Right atrium auricular region (tissue), 2 donors: ENCODE measurements at regions not wholly inside any gene's neighbourhood (a gene's known extent, or its start where the extent isn't known, plus 50 kb on each side); places are given as distances from the start of the nearest gene placed in this dataset.

Source experiments
- DNase-seq: peaks from one replicate; pipeline ENCODE4 v3.0.0-alpha.2; 2019; ENCODE audit warnings: low spot score
- H3K27ac ChIP-seq, 2 donors: fragments of 200-600 bp; sonication (generic); 1 replicate in 1 of 2; 2 replicates in 1 of 2; pipeline ENCODE4 v1.5.1; 2016 to 2019
- H3K27me3 ChIP-seq, 2 donors: fragments of 200-600 bp; sonication (generic); one replicate each; pipeline versions ENCODE4 v1.5.1 to v1.6.0; 2017 to 2019
- H3K36me3 ChIP-seq: fragments of 200-600 bp; sonication (generic); one replicate; pipeline ENCODE4 v1.5.1; 2016
- H3K4me1 ChIP-seq, 2 donors: fragments of 200-600 bp; sonication (generic); one replicate each; pipeline versions ENCODE4 v1.5.1 to v1.6.0; 2017 to 2019
- H3K4me3 ChIP-seq, 2 donors: fragments of 200-600 bp; sonication (generic); 1 replicate in 1 of 2; 2 replicates in 1 of 2; pipeline ENCODE4 v1.5.1; 2017 to 2019; ENCODE audit warnings: mild to moderate bottlenecking in 1 of 2, moderate library complexity in 1 of 2
- H3K9me3 ChIP-seq, 2 donors: fragments of 200-600 bp; sonication (generic); one replicate each; pipeline ENCODE4 v1.5.1; 2019
- CTCF ChIP-seq, 2 donors: fragments of 200-600 bp; sonication (generic); IDR thresholded peaks; one replicate each; pipeline ENCODE4 v1.5.1; 2019; ENCODE audit warnings: antibody characterized with exemption in 2 of 2

DNA sequence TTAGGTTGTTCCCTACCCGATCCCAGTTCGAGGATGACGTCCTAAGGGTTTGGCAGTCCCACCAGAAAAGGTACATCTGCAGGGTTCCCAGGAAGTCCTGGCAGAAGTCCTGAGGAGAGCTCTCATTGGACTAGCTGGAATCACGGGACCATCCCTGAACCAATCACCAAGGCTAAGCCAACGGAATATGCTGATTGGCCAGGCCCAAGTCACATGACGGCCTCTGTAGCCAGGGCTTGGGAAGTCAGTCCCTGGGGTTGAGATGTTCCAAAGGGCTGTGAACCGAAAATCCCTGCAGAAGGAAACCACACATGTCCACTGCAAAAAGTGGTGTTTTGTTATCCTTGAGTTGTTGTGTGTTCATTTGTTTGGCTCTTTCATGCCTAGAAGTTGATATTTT lies 68.2 kb upstream of the ZNF423 start:
- Histone ChIP-seq H3K4me3 (no peak overlapping the region), H3K4me1 (no peaks in the 10 kb centered on the region), H3K36me3 (no peaks in the 10 kb centered on the region), H3K27ac (no peak overlapping the region), H3K27me3 (no peaks in the 10 kb centered on the region), H3K9me3 (no peaks in the 10 kb centered on the region)
- DNase-seq = no peak
- TF ChIP-seq CTCF (IDR thresholded peaks at IDR 0.05) = no peak

GRCh38 chr16:49926941-49927340 lies 71.0 kb upstream of the ZNF423 start:
- H3K27me3 ChIP-seq = no peaks in the 10 kb centered on the region
- H3K36me3 ChIP-seq = no peaks in the 10 kb centered on the region
- no peak for TF ChIP-seq CTCF (IDR thresholded peaks at IDR 0.05)
- DNase-seq = no peak
- H3K4me1 ChIP-seq = no peaks in the 10 kb centered on the region
- H3K4me3 ChIP-seq = no peak overlapping the region
- H3K9me3 ChIP-seq = no peaks in the 10 kb centered on the region
- H3K27ac ChIP-seq = no peak overlapping the region

DNA sequence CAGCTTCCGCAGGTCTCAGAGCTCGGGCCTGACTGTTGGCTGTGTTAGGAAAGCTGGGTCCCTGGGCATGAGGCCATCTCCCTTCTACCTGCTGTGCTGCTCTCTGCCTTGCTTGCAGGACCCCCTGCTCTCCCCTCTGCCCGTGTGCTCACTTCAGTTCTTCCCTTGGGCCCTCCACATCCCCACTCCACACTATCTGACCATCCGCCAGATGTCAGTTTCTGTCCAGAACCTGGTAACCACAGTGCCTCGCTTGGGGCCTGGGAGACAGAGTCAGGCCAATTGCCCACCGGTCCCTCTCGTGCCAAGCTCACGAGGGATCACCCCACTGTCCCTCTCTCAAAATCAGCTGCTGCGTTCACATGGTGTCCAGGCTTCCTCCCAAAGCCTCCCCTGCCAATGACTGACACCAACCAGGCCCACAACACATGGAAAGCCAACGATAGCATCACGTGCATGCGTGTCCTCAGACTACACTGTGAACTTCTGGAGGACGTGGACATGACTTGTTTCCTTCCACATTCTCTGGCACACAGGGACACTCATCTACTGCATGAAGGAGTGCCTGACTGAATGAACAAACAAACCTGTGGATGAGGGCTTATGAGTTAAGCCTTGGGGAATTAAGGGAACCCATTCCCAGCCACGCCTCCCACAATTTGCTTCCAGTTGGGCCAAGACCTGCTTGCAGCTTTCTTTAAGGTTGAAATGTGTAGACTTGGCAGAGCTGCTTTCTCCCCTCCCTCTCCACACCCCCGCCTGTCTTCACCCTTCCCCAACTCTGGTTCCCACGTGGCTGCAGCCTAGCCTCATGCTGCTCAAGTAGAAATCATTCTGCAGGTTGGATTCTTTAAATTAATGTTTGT lies 72.5 kb upstream of the ZNF423 start:
- H3K27me3 ChIP-seq = no peaks in the 10 kb centered on the region
- no peak overlapping the region for H3K27ac ChIP-seq
- no peak for TF ChIP-seq CTCF (IDR thresholded peaks at IDR 0.05)
- H3K4me3 ChIP-seq = no peak overlapping the region
- no peak for DNase-seq
- no peaks in the 10 kb centered on the region for H3K36me3 ChIP-seq
- H3K9me3 ChIP-seq = no peaks in the 10 kb centered on the region
- H3K4me1 ChIP-seq = no peaks in the 10 kb centered on the region

DNA sequence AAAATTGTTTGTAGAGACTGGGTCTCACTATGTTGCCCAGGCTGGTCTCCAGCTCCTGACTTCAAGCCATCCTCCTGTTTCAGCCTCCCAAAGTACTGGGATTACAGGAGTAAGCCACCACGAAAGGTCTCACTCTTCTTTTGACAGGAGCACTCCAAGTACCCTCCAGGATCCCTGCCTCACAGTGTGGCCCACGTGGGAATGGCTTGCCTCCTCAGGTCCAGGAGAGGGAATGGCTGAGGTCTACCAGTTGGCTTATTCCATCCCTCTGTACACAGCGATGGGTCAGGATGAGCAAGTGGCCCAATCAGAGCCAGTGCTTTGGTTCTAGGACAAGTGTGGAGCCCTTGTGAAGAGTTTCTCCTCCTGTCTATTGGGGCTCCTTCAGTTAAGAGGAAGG lies 73.7 kb upstream of the ZNF423 start:
- Histone ChIP-seq H3K27ac (no peak overlapping the region), H3K36me3 (no peaks in the 10 kb centered on the region), H3K9me3 (no peaks in the 10 kb centered on the region), H3K27me3 (no peaks in the 10 kb centered on the region), H3K4me3 (no peak overlapping the region), H3K4me1 (no peaks in the 10 kb centered on the region)
- TF ChIP-seq CTCF (IDR thresholded peaks at IDR 0.05) = no peak
- DNase-seq = no peak

DNA sequence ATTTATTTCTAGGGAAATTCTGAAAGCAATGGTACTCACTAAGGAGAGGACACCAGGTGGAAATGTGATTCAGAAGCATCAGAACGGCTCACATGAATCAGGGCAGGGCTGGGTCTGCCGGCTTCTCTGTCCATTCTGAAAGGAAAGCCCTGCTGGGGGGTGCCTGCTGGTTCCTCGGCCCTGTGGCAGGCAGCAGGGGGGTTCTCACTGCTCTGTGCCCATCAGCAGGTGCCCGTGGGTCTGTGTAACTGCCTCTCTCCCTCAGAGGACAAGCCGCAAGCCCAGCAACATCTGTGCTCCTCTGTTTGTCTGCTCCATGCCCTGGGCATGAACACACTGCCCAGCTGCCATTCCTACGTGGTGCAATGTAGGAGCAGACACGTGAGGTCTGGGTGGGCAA lies 74.9 kb upstream of the ZNF423 start:
- Histone ChIP-seq H3K27ac (no peak overlapping the region), H3K4me1 (no peaks in the 10 kb centered on the region), H3K36me3 (no peaks in the 10 kb centered on the region), H3K27me3 (no peaks in the 10 kb centered on the region), H3K4me3 (no peak overlapping the region), H3K9me3 (no peaks in the 10 kb centered on the region)
- no peak for DNase-seq
- no peak for TF ChIP-seq CTCF (IDR thresholded peaks at IDR 0.05)

GRCh38 chr16:49931266-49931665 lies 75.4 kb upstream of the ZNF423 start:
- TF ChIP-seq CTCF (IDR thresholded peaks at IDR 0.05) = no peak
- H3K9me3 ChIP-seq = no peaks in the 10 kb centered on the region
- H3K27ac ChIP-seq = no peak overlapping the region
- no peaks in the 10 kb centered on the region for H3K36me3 ChIP-seq
- H3K4me3 ChIP-seq = no peak overlapping the region
- no peaks in the 10 kb centered on the region for H3K4me1 ChIP-seq
- no peak for DNase-seq
- no peaks in the 10 kb centered on the region for H3K27me3 ChIP-seq
